Activated T-cell treated with anti-CD3 and anti-CD28 coated beads, Interleukin-2, amount 50 U/mL, for 1 hour (primary cell): ENCODE measurements at regions not wholly inside any gene's neighbourhood (a gene's known extent, or its start where the extent isn't known, plus 50 kb on each side); places are given as distances from the start of the nearest gene placed in this dataset.

ENCODE experiments used
- DNase-seq: peaks from one replicate; pipeline ENCODE4 v3.0.0-alpha.2; 2020

DNA sequence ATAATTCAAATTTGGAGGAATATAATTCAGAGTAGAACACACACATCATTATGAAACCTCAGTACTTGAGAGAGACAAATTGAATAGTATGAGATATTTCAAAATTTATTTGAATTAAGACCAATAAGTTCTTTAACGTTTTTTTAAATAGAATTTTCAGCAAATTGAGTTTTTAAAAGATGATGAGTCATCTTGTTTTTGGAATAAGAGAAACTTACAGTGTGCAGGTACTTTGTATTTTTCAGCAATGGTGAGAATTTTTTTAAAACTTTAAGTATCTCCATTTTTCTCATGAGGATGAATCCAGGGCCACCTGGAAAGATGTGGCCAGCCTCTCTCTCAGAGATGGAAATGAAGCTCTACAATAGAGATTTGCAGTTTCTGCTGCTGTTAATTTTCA lies 1015.0 kb upstream of the TENM4 start:
- no peak for DNase-seq

DNA sequence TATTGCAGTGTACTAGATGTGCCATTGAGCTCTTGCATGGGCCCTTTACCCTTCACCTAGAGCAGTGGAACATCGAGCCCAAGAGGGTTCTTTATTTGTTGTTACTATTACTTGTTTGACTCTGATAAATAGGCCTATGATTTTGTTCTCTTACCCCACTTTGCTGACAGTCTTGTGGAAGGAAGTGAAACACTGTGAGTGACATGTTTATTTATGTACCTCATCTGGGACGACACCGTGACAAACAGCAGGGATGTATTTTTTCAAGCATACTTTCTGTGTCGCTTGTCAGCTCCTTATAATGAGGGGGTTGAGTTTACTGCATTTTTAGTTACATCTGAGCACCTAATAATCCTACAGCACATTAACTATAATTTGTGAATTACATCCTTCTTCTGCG lies 1010.3 kb upstream of the TENM4 start:
- no peak for DNase-seq

- DNase-seq: no peak
These were observed 1007.9 kb upstream of the TENM4 start for GRCh38 chr11:80448709-80449108.

DNA sequence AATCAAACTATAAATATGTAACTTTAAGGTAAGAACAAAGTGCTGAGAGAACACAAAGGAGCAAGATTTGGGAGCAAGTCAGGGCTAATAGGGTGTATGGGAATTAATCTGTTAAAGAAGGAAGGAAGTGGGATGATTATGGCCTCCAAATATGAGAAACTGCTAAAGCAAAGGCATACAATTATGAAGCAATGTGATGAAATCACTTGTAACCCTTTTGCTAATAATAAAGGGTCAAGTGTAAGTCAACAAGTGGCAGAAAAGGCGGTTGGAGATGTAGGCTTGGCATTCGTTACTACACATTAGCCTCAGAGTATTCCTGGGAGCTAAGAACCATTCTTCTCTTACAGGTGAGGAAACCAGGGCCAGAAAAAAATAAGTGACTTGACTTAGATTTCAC lies 1002.3 kb upstream of the TENM4 start:
- no peak for DNase-seq

DNA sequence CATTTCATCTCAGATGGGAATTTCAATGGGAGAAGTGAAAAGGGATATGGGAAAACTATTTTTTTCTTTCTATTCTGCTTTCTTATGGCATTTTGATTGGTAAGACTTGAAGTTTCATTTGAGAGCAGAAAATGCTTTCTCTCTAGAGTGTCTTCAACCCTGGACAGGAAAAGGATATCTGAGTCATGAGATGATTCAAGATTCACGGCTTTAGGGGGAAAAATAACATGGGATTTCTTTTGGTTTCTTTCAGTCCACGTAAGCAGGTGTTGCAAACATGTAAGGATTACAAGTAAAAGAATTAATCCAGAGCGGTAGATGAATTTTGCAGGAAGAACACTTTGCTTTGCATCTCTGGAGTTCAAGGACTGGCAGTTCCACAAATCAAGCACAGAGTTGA lies 1001.0 kb upstream of the TENM4 start:
- DNase-seq: no peak

GRCh38 chr11:80440835-80441234 lies 1000.0 kb upstream of the TENM4 start:
- no peak for DNase-seq

- DNase-seq: no peak
These were observed 995.7 kb upstream of the TENM4 start for GRCh38 chr11:80436547-80436946.

DNA sequence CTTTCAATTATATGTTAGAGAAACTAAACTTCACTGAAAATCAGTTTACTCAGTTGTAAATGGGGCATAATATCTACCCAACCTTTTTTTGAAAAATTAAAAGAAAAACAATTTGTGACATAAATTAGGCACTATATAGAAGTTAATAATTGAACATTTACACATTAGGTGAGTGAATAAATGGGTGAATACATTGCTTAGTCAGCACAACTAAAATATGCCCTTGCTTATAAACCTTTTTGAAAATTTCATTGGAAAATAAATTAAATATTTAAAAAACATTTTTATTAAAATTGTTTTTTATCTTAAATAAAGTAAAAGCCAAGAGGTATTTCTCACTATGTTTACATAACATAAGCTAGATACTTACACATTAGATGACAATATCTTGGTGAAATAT lies 994.5 kb upstream of the TENM4 start:
- no peak for DNase-seq

DNA sequence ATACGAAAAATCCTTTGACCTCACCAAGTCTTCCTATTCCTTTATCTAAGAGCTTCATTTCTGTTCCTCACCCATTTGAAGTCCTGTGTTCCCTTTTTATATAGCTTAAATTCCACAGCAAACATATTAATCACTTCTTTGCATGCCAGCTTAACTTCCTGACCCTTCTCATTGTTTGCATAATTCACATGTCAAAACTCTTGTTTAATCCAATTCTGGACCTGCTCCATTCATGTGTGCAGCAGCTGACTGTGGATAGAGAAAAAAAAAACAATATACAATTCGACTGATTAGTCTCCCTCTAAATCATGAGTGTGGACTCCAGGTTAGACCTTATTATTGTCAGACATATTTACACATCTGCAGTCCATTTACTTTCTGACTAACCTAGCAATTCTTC lies 991.2 kb upstream of the TENM4 start:
- DNase-seq: no peak

DNA sequence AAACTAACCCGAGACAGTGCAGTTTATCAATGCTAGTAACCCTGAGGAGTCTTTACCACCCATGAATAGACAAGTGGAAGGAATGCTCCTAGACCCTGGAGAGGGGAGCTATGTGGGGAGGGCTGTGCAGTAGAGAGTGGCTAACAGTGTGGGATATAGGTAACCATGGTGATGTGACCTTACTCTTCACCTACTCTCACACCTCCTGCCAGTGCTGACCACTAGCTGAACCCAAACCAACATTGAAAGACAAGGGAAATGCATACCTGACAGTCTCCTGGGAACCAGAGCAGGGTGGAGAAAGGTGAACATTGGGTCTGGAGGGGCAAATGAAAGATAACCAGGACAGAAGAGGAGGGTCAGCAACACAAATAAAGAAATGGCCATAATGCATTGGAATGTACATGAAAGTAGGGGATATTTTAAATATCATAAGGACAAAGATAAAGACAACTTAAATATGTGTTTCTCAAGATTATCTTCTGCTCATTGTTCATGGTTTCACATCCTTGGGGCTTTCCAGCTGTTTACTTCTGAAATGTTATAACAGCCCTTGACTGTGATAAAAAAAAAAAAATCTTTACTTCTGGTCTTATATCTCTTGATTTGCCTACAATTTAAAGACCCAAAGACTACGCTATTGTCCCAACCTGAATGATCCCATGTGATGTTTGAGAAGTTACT lies 983.3 kb upstream of the TENM4 start:
- no peak for DNase-seq

- DNase-seq: no peak
These were observed 979.5 kb upstream of the TENM4 start for GRCh38 chr11:80420374-80420773.

DNA sequence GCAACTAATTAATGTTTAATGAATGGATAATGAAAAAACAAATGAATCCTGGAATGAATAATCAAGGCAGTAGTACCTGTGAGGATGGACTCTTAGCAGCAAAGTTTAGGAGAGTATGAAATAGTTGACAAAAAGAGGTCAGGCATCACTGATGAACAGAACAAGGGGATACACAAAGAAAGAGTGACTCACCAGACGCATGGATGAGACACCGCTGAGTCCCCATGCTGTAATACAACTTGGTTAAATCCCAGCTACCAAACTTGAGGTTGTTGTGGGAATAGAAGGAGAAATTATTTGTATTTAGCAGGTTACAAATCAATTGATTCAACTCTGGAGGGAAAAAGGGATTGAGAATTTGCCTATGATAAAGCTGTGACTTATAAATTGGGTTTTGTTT lies 976.9 kb upstream of the TENM4 start:
- no peak for DNase-seq

- no peak for DNase-seq
These were observed 974.8 kb upstream of the TENM4 start for GRCh38 chr11:80415580-80415979.

DNA sequence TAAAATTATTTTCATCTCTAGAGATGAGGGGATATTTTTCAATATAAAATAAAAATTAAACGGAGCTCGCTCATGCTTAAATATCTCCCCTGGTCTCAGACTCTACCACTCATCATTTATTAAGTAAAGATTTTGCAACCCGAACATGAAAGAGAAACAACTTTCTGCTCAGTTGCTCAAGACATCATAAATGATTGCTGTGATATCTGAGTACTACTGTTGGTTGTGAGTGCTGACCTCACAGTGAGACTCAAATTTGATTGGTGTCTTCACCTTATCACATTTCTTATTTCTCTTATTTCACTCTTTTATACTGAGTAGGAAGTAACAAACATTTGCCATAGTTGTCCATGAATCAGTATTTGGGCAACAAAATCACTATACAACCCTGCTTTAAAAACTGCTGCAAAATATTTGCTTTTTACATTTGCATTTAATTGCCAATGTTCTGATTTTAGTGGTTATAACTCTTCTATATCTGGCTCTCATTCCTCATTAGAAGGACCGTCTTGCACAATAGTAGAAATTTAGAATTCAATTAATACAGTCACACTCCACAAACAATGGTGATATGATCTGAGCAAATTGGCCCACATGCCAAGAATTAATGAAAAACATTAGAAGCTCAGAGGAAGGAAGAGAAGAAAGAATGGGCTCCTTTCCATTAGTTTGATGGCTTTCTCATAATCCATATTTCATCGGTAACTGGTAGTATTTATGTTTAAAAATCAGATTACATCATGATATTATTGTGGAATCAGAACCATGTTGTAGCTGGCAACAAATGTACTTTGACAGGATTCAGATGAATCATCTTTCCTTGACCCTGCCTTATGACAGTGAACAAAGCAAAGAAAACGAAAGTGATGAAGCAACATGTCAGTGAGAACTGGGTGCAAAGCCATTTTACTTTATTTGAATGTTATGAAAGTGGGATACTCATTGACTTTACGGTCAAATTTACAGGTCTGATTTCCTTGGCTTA lies 973.6 kb upstream of the TENM4 start:
- DNase-seq: no peak

DNA sequence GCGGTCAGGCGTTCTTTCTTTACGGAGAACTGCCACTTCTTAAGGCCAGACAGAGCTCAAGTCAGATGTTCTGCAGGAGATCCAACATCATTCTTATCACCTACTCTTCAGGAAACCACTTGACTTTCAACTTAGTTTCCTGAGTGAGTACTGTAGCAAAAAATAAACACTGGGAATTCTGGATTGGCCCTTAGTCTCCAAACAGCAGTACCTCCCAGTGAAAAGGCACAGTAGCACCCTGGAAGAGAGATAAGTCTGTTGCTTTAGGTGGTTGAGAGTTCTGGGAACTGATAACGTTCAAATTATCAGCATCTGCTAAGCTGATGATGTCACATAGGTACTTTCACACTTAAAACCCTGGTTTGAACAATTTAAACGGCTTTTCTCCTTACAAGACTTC lies 971.8 kb upstream of the TENM4 start:
- DNase-seq: no peak

- DNase-seq: no peak
These were observed 952.4 kb upstream of the TENM4 start for GRCh38 chr11:80393210-80393609.

DNA sequence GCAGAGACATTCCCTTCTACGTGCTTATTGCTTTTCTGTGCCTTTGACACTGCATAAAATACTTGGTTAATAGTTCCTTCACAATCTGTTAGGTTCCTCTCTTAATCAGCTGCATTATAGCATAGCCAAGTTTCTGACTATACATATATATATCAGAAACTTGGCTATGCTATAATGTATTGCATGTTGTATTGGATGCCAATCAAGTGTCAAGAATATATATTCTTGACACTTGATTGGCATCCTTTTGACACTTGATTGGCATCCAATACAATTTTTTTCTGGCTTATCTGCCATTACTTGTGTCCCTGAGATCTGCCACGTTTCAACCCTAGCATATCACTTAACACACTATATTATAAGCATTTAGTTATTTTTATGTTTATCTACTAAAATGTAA lies 949.7 kb upstream of the TENM4 start:
- no peak for DNase-seq

GRCh38 chr11:80388536-80388935 lies 947.7 kb upstream of the TENM4 start:
- no peak for DNase-seq

- no peak for DNase-seq
These were observed 947.3 kb upstream of the TENM4 start for GRCh38 chr11:80388130-80388529.

GRCh38 chr11:80383655-80384054 lies 942.8 kb upstream of the TENM4 start:
- no peak for DNase-seq

DNA sequence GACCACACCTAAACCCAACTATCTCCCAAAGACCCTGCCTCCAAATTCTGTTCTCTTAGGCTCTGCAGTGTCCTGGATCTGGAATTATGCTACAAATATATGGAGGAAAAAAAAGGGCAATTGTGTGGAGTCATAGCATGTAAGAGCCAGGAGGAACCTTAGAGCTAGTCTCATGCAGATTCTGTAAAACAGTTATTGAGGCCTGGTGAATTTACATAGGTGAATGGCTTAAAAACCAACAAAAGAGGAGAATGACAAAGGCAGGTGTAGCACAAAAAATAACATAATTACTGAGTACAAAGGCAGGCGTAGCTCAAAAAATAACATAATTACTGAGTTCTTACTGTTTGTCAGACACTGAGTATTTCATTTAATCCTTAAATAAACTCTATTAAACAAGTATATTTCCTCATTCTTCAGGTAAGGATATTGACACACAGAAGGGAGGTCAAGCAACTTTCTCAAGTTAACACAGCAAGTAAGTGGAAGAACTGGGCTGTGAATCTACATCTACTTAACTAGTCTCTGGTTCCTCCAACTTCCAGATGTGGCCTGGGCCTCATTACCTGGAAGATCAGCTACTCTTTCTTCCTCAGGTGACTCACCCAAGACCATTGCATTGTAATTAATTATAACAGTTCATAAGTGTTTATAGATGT lies 938.9 kb upstream of the TENM4 start:
- no peak for DNase-seq

DNA sequence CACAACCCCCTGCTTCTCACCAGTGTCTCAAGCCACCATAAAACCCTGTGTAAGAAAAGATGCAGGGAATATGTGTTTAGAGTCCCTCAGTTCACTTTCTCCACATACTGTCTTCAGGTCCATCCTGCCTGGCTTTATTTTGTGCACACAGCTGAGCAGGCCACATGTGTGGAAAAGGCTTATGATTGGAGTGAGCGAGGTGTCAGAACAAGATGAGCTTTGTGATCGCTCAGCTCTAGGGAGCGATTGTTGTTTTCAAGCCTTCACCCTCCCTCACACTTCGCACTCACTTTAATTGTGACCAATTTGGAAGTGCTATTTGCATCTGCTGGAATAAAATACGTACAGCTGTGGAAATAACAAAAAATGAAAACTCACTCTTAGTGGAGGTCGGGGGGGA lies 931.1 kb upstream of the TENM4 start:
- no peak for DNase-seq

- DNase-seq: no peak
These were observed 925.1 kb upstream of the TENM4 start for GRCh38 chr11:80365980-80366379.
